HG02885 (cell line): ENCODE measurements at regions not wholly inside any gene's neighbourhood (a gene's known extent, or its start where the extent isn't known, plus 50 kb on each side); places are given as distances from the start of the nearest gene placed in this dataset.
"Not testable (repeated sequence)": the region's sequence is repeated elsewhere in the genome, so short reads cannot be mapped to it uniquely, and the experiment has no call there.

Source experiments
- ATAC-seq: cut with Tn5 transposase; IDR thresholded peaks from one replicate; pipeline ENCODE4 v1.9.1; 2021; ENCODE audit warnings: mild to moderate bottlenecking; ENCODE audit not compliant: unreplicated experiment, poor library complexity

DNA sequence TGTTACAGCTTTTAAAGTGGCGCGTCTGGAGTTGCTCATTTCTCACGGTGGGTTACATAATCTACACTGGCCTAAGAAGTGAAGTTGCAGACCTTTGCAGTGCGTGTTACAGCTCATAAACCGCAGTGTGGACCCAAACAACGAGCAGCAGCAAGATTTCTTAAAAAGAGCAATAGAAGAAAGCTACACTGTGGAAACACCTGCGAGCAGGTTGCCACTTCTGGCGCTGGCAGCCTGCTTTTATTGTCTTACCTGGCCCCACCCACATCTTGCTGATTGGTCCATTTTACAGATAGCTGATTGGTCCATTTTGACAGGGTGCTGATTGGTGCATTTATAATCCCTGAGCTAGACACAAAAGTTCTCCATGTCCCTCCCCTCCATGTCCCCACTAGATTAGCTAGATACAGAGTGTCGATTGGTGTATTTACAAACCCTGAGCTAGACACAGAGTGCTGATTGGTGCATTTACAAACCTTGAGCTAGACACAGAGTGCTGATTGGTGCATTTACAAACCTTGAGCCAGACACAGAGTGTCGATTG is 462.9 kb upstream of the JARID2 start:
- ATAC-seq: not testable (repeated sequence)

DNA sequence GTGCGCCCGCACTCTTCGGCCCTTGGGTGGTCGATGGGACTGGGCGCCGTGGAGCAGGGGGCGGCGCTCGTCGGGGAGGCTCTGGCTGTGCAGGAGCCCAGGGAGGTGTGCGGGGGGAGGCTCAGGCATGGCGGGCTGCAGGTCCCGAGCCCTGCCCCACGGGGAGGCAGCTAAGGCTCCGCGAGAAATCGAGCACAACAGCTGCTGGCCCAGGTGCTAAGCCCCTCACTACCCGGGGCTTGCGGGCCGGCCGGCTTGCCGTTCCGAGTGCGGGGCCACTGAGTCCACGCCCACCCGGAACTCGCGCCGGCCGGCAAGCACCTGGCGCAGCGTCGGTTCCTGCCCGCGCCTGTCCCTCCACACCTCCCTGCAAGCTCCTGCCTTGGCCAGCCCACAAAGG is 462.3 kb upstream of the JARID2 start:
- no peak for ATAC-seq

DNA sequence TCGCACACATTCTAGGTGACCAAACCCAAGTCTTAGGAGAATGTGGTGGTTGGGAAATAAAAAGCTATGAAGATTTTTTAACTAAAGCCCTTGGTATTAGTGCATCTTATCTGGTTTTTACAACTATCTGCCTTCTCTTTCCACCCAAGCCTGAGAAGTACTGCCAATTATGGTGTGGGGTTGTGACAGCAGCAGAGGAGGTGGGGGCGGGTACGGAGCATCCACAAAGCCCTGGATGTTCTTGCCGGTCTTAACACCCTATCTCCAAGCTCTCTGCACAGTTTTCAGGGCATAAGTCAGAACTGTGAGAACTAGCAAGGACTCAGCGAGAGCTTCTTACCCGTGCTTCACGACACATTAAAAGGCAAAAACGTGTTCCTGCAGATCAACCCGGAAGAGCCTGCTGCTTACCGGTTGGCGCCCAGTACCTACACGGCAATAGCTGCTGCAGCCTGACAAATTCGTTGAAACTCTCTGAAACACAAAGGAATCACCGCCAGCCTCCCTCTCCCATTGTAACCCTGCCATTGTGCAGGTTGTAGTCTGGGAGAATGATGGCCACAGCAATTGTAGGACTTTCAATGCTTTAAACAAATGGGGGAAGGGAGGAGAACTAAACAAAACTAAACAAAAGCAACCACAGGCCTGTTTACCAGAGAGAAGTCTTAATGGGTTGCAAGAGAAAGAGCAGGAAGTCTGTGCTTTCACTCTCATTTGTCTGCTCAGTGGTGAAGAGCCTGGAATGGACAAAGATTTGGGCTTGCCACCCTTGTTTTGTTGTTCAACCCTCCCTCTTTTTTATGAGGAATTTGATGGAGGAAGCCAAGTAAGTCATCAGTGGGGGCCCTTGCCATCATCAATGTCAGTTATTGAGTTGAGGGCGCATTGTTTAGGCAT is 461.0 kb upstream of the JARID2 start:
- ATAC-seq: no peak

DNA sequence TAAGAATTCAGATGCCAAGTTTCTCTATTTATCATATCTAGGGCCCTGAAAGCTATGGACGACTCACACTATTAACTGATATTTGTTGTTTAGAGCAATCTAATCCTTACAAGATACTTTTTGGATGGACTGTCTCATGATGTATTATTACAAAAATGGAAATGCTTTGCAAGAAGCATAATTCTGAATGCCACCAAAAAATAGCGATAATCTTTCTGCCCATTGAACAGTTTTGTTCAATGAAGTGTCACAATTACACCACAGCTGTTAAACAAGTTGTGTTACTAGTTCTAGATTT is 460.4 kb upstream of the JARID2 start:
- no peak for ATAC-seq

DNA sequence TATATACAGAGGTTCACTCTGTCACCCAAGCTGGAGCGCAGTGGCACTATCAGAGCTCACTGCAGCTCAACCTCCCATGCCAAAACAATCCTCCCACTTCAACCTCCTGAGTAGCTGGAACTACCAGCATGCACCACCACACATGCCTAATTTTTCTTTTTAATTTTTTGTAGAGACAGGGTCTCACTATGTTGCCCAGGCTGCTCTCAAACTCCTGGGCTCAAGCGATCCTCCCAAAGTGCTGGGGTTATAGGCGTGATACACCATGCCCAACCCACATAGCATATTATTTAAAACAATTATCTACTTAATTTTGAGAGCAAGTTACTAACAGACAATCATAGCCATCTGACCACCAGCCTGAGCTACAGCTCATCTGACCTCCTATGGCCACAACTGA is 459.9 kb upstream of the JARID2 start:
- ATAC-seq: no peak

DNA sequence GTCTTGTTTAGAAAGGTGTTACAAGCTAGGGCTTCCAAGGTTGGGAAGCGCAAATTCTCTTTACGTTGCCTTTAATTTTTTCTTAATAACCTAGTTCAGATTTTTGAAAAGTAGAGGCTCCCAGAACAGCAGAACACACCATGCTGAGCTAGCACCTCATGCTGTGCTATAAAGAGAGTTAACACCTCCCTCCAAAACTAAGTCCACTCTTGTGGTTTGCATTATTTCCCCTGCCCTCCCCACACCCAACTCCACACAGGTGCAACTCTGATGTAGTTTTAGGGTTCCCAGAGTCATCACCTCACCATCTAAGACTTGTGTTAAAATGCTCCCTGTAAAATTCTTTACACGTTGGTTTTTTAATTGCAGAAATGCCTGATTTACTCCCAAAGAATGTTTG is 459.4 kb upstream of the JARID2 start:
- no peak for ATAC-seq

DNA sequence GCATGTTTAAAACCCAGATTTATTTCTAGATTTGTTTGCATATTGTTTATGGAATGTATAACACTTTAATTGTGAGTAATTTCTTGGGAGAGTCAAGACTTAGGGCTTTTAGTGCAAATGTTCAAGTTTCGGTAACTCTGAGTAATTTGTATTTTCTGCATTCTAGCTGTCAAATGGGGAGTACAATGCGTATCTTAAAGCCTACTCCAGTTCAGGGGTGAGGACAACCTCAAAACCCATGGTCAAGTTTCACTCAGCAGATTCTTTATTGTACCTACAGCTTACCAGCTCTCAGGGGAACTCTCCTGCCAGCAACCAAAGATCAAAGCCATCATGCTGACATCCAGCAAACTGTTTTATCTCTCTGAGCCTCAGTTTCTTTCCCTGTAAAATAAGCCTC is 458.6 kb upstream of the JARID2 start:
- ATAC-seq: no peak

DNA sequence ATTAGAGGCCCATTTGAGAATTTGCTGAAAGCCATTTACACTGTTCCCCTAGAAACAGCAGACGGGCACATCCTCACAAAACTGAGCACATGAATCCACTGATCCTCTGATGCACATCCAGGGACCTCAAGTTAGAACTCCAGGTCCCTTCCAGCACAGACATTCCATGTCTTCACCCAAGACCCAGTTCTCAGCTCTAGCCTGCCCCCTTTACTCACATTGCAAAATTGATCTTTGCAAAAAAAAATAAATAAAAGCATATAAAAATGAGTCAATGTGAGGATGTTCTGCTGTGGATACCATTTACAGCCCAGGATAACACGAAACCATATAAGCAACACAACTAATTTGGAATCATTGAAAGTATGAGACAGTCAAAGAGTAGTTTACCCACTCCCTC is 458.2 kb upstream of the JARID2 start:
- no peak for ATAC-seq

DNA sequence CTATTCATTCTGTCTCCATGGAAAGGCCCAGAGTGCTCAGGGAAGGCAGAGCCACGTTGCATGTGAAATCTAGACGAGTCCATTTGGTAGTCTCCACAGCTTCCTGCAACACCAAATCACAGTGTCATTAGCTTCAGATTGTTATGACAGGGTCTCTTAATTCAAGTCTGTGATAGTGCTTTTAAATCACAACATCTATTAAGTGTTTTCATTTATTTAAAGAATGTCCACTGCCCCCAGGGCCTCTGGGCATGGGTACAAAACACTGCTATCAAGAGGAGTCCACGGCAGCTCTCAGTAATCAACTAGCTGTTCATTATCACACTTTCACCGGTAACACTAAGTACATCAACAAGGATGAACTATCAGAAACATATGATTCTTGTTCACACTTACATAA is 455.9 kb upstream of the JARID2 start:
- ATAC-seq: no peak

DNA sequence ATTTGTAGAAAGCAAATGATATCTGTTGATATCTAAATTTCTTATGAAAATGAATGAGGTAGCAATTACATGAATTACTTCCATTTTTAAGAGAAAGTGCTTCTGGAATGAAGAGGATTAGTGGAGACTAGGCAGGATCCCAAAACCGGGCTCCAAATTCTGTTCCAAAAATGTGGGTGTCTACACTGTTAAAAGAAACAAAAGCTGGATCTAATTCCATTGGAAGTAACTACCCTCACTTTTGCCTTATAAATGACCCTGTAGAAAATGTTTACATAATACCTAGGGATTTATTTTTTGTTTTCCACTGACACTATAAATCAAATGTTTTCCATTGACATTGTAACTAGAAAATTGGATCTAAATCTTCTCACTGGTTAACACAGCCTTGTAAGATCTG is 454.9 kb upstream of the JARID2 start:
- ATAC-seq: no peak

DNA sequence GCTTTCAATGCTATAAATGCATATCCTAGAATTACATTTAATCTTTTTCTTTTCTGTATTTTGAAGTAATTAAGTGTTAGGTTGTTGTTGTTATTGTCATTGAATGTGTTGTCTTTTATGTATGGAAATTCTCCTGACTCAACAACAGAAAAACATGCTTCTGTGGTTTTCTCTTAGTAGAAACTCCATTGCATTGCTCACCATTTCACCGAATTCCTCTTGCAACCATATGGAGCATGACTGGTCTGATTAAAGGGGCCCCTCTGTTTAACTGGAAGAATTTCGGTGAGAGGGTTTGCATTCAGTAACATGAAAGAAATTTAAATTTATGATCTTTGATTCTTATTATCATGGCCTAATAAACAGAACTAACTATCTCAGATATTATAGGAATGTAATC is 454.3 kb upstream of the JARID2 start:
- no peak for ATAC-seq

DNA sequence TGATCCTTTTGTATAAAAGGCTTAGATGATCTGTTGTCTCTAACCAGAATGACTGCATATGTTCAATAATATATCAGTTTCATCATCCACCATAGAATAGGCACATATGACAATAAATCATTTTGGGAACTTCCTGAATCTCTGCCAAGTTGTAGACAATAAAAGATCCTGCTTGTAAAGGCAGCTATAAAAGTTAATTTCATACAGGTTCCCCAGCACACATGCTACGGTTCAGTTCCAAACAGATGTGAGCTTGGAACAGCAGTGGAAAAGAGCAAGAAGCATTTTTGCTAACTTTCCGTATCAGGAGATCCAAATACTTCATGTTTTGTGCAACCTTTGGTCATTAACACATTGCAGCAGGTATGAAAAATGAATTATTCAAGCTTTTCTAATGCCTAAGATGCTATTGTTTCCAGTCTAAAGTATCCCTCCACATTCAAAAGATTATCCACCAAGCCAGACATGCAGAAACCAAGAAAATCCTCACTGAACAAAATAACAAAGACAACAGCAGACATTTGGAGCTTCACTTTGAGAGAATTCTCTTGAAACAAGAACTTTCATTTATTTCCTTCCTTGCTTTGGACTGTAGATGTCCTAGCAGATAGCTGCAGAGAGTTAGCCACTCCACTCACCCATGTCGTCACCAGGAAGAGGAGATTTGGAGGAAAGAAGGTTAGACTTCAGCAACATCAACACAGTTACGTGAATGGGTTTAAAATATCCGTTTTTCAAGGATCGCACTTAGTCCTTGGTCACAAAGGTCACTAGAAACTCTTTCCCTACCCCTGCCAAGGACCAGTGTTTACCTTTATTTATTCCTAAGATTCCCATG is 453.5 kb upstream of the JARID2 start:
- ATAC-seq: no peak

DNA sequence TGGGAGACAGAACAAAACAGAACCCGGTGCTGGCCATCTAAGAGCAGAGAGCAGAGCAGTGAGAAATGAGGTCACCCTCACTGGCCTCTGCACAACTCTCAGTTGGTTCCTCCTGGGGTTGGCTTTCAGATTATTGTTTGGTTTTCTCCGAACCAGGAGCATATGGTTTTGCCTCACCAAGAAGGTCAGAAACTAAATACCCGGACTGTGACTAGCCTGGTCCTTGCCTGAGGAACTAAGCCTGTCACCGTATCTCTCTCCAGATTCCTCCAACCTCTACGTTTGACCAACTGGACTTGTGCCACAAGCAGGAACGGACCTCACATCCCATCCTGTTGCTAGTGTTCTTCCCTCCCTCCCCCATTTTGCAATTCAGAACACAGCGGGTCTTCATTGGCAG is 450.4 kb upstream of the JARID2 start:
- ATAC-seq: no peak

DNA sequence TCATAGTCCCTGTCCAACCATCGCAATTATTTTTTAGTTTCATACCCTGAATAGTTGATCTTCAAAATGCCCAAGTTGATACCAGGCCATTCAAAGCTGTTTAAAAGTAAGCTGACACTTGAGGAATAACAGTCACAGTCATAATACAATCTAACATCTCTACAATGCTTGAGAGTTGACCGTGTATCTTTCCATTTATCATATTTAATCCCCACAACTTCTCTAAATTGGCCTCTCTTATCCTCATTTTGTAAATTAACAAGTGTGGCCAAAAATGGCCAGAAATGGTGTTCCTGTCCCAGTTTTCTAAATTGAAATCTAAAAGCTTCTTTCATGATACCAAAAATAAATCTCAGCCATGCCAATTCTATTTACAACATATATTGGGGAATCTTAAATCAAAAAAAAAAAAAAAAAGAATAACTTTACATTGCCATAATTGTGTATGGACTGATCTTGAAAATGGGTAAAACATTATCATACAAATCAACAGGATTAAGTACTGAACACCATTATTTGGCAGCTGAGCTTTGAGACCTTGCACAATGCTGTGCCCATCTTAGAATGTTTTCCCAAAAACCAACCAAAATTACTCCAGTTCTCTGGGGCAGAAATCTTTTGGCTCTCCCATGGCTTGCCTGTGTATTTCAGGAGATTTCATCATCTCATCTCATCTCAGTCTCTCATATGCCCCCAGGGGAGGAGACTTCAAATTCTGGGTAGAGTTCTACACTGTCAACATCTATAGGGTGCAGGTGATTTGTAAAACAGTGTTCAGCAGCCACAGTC is 448.7 kb upstream of the JARID2 start:
- no peak for ATAC-seq

DNA sequence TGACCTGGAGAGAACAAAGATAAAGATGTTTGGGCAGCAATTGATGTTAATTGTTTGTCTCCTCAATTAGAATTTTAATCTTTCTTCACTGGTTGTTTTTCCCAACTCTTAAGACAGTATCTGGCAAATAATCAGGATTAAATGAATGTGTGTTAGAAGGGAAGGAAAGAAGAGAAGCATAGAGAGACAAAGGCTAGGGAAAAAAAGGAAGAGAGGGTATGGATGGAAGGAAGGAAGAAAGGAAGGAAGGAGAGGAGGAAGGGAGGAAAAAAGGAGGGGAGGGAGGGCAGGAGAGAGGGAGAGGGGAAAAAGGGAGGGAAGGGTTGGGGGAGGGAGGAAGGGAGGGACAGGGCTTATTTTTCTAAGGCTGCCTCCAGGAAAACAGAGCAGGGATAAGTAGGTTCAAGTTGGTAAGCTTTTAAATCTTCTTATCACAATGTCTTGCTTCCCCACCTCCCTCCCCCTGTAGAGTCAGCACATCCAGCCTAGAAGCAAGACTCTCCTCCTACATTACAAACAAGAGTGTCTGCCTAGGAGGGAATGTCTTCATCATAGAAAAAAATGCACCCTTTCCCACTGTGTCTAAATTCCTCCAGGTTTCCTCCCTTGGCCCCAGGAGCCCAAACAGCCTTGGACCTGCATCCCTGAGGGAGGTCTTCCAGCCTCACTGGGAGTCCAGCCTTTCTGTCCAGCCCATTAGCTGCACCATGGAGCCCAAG is 447.8 kb upstream of the JARID2 start:
- ATAC-seq: no peak

DNA sequence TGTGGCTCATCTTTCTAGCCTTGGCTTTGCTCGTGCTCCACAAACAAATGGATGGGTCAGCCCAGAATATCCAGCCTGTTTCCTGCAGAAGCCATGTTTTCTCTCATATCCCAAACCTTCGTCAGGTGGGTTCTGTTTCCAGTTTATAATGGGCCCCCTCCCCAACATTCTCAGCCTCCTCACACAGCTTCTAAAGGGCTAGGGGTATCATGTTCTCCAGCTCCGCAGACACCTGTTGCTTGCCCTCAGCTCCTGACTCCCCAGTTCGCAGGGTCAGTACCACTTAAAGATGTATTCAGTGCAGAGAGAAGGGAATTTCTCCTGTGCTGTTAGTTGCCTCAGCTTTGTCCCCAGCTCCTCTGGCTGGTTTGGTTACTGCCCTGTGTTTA is 447.3 kb upstream of the JARID2 start:
- ATAC-seq: no peak

DNA sequence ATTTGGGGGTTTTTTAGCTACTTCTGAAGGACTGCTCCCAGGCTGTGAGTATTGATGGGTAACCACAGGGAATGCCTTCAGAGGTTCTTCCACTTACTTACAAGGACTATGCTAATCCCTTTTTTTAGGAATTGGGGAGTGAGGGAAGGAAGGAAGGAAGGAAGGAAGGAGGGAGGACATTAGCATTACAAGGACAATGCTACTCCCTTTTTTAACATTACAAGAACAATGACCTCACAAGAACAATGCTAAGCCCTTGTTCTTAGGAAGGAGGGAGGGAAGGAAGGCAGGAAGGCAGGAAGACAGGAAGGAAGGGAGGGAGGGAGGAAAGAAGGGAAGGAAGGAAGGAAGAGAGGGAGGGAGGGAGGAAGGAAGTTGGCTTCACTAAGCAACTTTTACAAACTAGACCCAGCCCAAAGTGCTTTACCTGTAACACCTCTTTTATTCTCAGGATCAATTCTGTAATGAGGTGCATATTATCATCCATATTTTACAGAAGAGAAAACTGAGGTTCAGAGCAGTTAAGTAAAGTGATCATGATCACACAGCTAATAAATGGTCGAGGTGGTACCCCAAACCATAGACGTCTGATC is 446.8 kb upstream of the JARID2 start:
- no peak for ATAC-seq

DNA sequence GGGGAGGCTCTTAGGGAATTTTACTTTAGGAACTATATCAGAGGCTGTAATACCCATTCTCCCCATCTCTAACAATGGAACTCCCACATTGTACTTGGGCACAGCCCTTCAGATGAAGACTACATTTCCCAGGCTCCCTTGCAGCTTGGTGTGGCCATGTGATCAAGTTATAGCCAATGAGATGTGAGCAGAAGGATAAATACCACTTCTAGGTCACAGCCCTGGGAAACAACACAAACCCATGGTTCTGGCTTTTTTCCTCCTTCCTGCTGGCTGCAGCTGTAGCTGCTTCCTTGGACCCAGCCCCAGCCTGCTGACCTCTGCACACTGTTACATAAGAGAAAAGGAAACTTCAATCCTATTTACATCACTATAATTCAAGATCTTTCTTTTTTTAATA is 445.9 kb upstream of the JARID2 start:
- ATAC-seq: peak; percentile 63

DNA sequence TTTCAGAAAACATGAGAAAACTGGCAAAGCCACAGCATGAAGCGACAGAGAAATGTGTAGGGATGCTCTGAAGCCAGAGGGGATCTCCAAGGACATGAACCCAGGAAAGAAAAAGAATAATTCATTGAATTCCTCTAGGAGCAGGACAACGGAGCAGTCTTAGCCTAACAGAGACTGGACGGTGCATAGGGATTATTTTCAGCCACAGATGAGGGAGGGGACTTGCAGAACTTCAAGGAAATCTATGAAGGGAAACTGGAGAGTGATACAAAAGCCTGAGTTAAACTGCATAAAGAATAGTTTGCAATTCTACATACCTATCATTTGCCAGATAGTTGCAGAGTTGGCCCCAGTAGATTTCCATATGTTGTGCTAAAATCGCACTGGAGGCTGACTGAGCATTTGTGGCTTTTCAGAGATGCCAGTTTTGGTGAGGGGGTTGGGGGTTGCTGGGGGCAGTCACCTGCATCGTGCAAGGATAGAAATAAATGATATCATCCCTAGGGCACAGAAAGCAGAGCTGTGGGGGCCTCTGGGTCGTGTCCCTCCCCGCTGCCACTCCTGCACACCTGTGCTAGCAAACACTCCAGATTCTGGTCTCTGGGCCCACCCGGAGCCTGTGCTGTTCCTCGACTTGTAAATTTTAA is 443.2 kb upstream of the JARID2 start:
- no peak for ATAC-seq
